Keratinocyte (primary cell): ENCODE measurements at regions not wholly inside any gene's neighbourhood (a gene's known extent, or its start where the extent isn't known, plus 50 kb on each side); places are given as distances from the start of the nearest gene placed in this dataset.

ENCODE experiments used
- DNase-seq: peaks from one replicate; pipeline ENCODE4 v3.0.0-alpha.2; 2011; ENCODE audit warnings: low read depth, missing footprints, low spot score
- FAIRE-seq: peaks from 2 replicates; lab custom pipeline; 2011; peaks lifted over from hg19 to GRCh38; lab: Jason Lieb, UNC
- H2AFZ ChIP-seq: 2 replicates; pipeline ENCODE4 v1.6.0; 2012; ENCODE audit warnings: low read length, control low read depth, inconsistent platforms; ENCODE audit not compliant: control insufficient read depth
- H3K27ac ChIP-seq: 2 replicates; pipeline ENCODE4 v1.5.1; 2011; ENCODE audit warnings: low read length; ENCODE audit not compliant: control insufficient read depth, insufficient read depth
- H3K27me3 ChIP-seq: 3 replicates; pipeline ENCODE4 v1.6.0; 2011; ENCODE audit warnings: low read length; ENCODE audit not compliant: control insufficient read depth, insufficient read depth; ENCODE audit errors: extremely low read depth
- H3K36me3 ChIP-seq, 2 experiments: 2 replicates in 1 of 2; 3 replicates in 1 of 2; pipeline ENCODE4 v1.5.1; 2011; ENCODE audit warnings: low read length in 2 of 2, mild to moderate bottlenecking in 1 of 2; ENCODE audit not compliant: control insufficient read depth in 2 of 2, insufficient read depth in 2 of 2; ENCODE audit errors: extremely low read depth in 1 of 2
- H3K4me1 ChIP-seq: 3 replicates; pipeline ENCODE4 v1.5.1; 2011; ENCODE audit warnings: low read length; ENCODE audit not compliant: control insufficient read depth, insufficient read depth; ENCODE audit errors: extremely low read depth
- H3K4me2 ChIP-seq: 3 replicates; pipeline ENCODE4 v1.6.0; 2011; ENCODE audit warnings: low read depth, low read length; ENCODE audit not compliant: control insufficient read depth, insufficient read depth; ENCODE audit errors: extremely low read depth
- H3K4me3 ChIP-seq, 3 experiments: fragments of 200-600 bp in 1 of 3; sonication (generic) in 1 of 3; 2 replicates in 2 of 3; 3 replicates in 1 of 3; pipeline ENCODE4 v1.5.1; 2011 to 2016; ENCODE audit warnings: low read length in 3 of 3, mild to moderate bottlenecking in 3 of 3, control low read depth in 2 of 3, inconsistent platforms in 1 of 3, low read depth in 1 of 3, mixed read lengths in 1 of 3, mixed run types in 1 of 3, moderate library complexity in 1 of 3; ENCODE audit not compliant: control insufficient read depth in 2 of 3, insufficient read depth in 2 of 3; ENCODE audit errors: extremely low read depth in 1 of 3
- H3K79me2 ChIP-seq: 2 replicates; pipeline ENCODE4 v1.6.0; 2012; ENCODE audit warnings: low read length; ENCODE audit not compliant: control insufficient read depth, insufficient read depth
- H3K9ac ChIP-seq: 3 replicates; pipeline ENCODE4 v1.6.0; 2011; ENCODE audit warnings: low read length; ENCODE audit not compliant: control insufficient read depth, insufficient read depth; ENCODE audit errors: extremely low read depth
- H3K9me1 ChIP-seq: 3 replicates; pipeline ENCODE4 v1.6.0; 2011; ENCODE audit warnings: low read length; ENCODE audit not compliant: control insufficient read depth, insufficient read depth; ENCODE audit errors: extremely low read depth
- H3K9me3 ChIP-seq: 2 replicates; pipeline ENCODE4 v1.5.1; 2012; ENCODE audit warnings: low read depth, low read length; ENCODE audit not compliant: control insufficient read depth
- H4K20me1 ChIP-seq: 3 replicates; pipeline ENCODE4 v1.6.0; 2011; ENCODE audit warnings: low read length; ENCODE audit not compliant: control insufficient read depth, insufficient read depth; ENCODE audit errors: extremely low read depth
- CTCF ChIP-seq, 3 experiments: IDR thresholded peaks in 1 of 3; conservative IDR thresholded peaks in 1 of 3; optimal IDR thresholded peaks in 1 of 3; 2 replicates in 2 of 3; 3 replicates in 1 of 3; pipeline versions ENCODE3 to v1.5.1; 2011; ENCODE audit warnings: low read length in 3 of 3, mild to moderate bottlenecking in 3 of 3, moderate library complexity in 2 of 3, control low read depth in 1 of 3, inconsistent platforms in 1 of 3; ENCODE audit not compliant: insufficient read depth in 2 of 3; ENCODE audit errors: extremely low read depth in 1 of 3
- EZH2 ChIP-seq: IDR thresholded peaks from one replicate; pipeline ENCODE4 v1.6.1; 2012; ENCODE audit warnings: inconsistent platforms, mild to moderate bottlenecking, low read length, moderate library complexity
- dilution Hi-C: fragments of 300-500 bp; cut with MboI; formaldehyde crosslinking; loops from one replicate; pipeline ENCODE4 v1.7.0; 2020; ENCODE audit warnings: low sequenced_read_pairs; ENCODE audit not compliant: extremely low pct_ligation_motif_present

- dilution Hi-C loops: no loop called here
- Histone ChIP-seq H3K9me1 (no peaks in the 10 kb centered on the region), H3K4me1 (peaks cover 42% of the 10 kb centered on the region), H3K4me2 (peak overlapping the region; percentile 74), H3K36me3 (no peaks in the 10 kb centered on the region), H3K9ac (peak overlapping the region; percentile 38), H3K9me3 (no peaks in the 10 kb centered on the region), H3K27ac (peak overlapping the region; percentile 80), H2AFZ (peak overlapping the region; percentile 62), H4K20me1 (no peaks in the 10 kb centered on the region), H3K27me3 (no peaks in the 10 kb centered on the region), H3K4me3 (peak overlapping the region in 2 of 3 experiments; percentile 9 to 27), H3K79me2 (no peaks in the 10 kb centered on the region)
- FAIRE-seq (peak; percentile 98), DNase-seq (no peak)
- TF ChIP-seq CTCF (optimal IDR thresholded peaks at IDR 0.05 in 1 of 3, IDR thresholded peaks at IDR 0.05 in 1 of 3, conservative IDR thresholded peaks at IDR 0.05 in 1 of 3; ENCODE audit: extremely low read depth in 1 of 3, insufficient read depth in 2 of 3, low read length in 3 of 3): no peak
- TF ChIP-seq EZH2: no peak
Measured at GRCh38 chr6:71476872-71477271, 188.3 kb downstream of the OGFRL1 start.

GRCh38 chr6:71478834-71479541 lies 190.4 kb downstream of the OGFRL1 start:
- Histone ChIP-seq H2AFZ (no peak overlapping the region), H3K4me3 (peak overlapping the region in 2 of 3 experiments; percentile 8 to 13), H3K4me1 (peaks cover 40% of the 10 kb centered on the region), H3K27me3 (no peaks in the 10 kb centered on the region), H3K9me1 (no peaks in the 10 kb centered on the region), H3K9me3 (no peaks in the 10 kb centered on the region), H3K79me2 (no peaks in the 10 kb centered on the region), H3K27ac (peak overlapping the region; percentile 53), H3K36me3 (no peaks in the 10 kb centered on the region), H3K9ac (no peak overlapping the region), H4K20me1 (no peaks in the 10 kb centered on the region), H3K4me2 (peak overlapping the region; percentile 76)
- dilution Hi-C loops: no loop called here
- DNase-seq (no peak), FAIRE-seq (peak; percentile 90)
- TF ChIP-seq EZH2 (no peak), CTCF (optimal IDR thresholded peaks at IDR 0.05 in 1 of 3, IDR thresholded peaks at IDR 0.05 in 1 of 3, conservative IDR thresholded peaks at IDR 0.05 in 1 of 3; ENCODE audit: extremely low read depth in 1 of 3, insufficient read depth in 2 of 3, low read length in 3 of 3) (no peak)
